ENCODE measurements at regions not wholly inside any gene's neighbourhood (a gene's known extent, or its start where the extent isn't known, plus 50 kb on each side); places are given as distances from the start of the nearest gene placed in this dataset.

DNA sequence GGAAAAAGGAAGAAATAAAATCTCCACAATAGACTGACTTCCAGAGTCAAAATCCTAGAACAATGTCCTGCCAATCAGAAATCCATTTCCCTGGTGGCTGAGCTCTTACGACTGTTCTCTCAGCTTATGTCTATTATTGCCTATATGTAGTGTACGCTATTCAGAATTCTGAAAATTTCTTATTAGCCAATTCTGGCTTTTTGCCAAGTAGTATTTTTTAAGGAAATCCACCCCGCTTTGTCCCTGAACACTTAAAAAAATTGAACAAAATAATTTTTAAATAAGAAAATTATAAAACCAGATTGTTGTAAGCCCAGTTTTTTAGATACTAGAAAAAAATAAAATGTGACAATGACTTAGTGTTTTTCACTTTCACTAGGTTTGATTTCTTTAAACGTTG, 143.0 kb downstream of the KCNA5 start:
- H3K27me3 Mint-ChIP-seq (ENCODE audit: insufficient read depth), result peaks cover 4% of the 10 kb centered on the region; the same call in 1 of the 2 replicates
- no peak for DNase-seq
- H3K4me1 Mint-ChIP-seq (ENCODE audit: low read depth), result peaks cover 23% of the 10 kb centered on the region
- no peak overlapping the region for H3K27ac Mint-ChIP-seq
- H3K9me3 Mint-ChIP-seq, result no peaks in the 10 kb centered on the region
- TF ChIP-seq, protein P1, sequence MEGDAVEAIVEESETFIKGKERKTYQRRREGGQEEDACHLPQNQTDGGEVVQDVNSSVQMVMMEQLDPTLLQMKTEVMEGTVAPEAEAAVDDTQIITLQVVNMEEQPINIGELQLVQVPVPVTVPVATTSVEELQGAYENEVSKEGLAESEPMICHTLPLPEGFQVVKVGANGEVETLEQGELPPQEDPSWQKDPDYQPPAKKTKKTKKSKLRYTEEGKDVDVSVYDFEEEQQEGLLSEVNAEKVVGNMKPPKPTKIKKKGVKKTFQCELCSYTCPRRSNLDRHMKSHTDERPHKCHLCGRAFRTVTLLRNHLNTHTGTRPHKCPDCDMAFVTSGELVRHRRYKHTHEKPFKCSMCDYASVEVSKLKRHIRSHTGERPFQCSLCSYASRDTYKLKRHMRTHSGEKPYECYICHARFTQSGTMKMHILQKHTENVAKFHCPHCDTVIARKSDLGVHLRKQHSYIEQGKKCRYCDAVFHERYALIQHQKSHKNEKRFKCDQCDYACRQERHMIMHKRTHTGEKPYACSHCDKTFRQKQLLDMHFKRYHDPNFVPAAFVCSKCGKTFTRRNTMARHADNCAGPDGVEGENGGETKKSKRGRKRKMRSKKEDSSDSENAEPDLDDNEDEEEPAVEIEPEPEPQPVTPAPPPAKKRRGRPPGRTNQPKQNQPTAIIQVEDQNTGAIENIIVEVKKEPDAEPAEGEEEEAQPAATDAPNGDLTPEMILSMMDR (IDR thresholded peaks at IDR 0.05), result no peak
- H3K36me3 Mint-ChIP-seq (ENCODE audit: low read depth), result no peaks in the 10 kb centered on the region
- H3K4me3 Mint-ChIP-seq, result no peak overlapping the region

DNA sequence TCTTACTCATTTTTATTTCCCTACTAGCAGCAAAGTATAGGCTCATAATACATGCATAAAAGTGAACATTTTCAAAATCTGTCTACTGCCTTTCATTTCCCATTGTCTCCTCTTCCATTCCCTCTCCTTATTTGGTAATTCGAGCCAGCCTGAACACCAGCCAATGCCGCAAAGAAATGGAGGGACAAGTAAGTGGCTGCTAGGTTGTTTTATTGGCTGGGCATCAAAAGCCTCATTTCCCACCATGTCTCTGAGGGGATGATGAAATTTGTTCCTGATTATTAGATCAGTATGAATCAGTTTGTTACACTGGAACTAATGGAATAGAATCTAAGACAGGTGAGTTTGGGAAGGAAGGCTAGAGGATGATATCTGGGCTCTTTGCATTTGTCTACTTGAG, 143.5 kb downstream of the KCNA5 start:
- no peaks in the 10 kb centered on the region for H3K36me3 Mint-ChIP-seq (ENCODE audit: low read depth)
- H3K4me1 Mint-ChIP-seq (ENCODE audit: low read depth), result peaks cover 26% of the 10 kb centered on the region
- TF ChIP-seq, protein P1 (IDR thresholded peaks at IDR 0.05), result no peak
- no peak overlapping the region for H3K27ac Mint-ChIP-seq
- no peak for DNase-seq
- H3K27me3 Mint-ChIP-seq (ENCODE audit: insufficient read depth), result peaks cover 4% of the 10 kb centered on the region; the same call in 1 of the 2 replicates
- no peaks in the 10 kb centered on the region for H3K9me3 Mint-ChIP-seq
- H3K4me3 Mint-ChIP-seq, result no peak overlapping the region

DNA sequence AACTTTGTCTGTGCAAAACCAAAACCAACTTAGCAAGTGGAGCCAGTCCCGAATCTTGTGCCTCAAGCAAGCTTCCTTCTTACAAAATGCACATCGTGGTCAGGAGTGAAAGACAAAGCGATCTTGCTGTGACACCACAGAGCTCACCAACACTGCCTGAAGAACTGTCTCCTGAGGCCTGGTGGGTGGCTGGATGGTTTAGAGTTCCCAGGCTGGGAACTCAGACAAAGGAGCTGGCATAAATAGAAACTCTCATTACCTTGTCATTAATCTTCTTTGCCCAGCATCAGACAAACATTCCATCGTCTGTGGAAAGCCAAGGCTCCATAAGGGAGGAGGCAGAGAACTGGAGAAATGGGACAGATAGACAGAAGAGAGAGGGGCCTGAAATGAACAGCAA, 144.8 kb downstream of the KCNA5 start:
- H3K4me1 Mint-ChIP-seq (ENCODE audit: low read depth), result peaks cover 35% of the 10 kb centered on the region
- H3K27ac Mint-ChIP-seq, result no peak overlapping the region
- no peaks in the 10 kb centered on the region; the same call in 1 of the 2 replicates for H3K27me3 Mint-ChIP-seq (ENCODE audit: insufficient read depth)
- no peaks in the 10 kb centered on the region for H3K9me3 Mint-ChIP-seq
- no peak overlapping the region for H3K4me3 Mint-ChIP-seq
- TF ChIP-seq, protein P1 (IDR thresholded peaks at IDR 0.05), result no peak
- no peaks in the 10 kb centered on the region for H3K36me3 Mint-ChIP-seq (ENCODE audit: low read depth)
- no peak for DNase-seq

DNA sequence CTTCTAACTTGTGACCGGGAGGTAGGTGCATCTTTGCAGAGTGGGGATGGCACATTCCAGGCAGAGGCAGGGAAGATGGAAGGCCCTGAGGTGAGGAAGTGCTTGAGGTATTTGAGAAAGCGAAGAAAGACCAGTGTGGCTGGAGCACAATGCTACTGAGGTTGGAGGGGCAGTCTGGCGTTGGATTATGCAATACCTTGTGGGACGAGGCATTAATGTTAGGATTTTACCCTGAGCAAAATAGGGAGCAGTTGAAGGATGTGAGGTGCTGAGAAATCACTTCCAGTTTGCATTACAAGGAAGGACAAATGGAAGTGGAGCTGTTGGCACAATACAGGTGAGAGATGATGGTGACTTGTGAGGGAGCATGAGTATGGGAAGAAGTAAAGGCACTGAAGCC, 145.5 kb downstream of the KCNA5 start:
- H3K4me3 Mint-ChIP-seq, result no peak overlapping the region
- no peak overlapping the region for H3K27ac Mint-ChIP-seq
- H3K4me1 Mint-ChIP-seq (ENCODE audit: low read depth), result peaks cover 31% of the 10 kb centered on the region
- peaks cover 1% of the 10 kb centered on the region; the same call in 1 of the 2 replicates for H3K27me3 Mint-ChIP-seq (ENCODE audit: insufficient read depth)
- TF ChIP-seq, protein P1 (IDR thresholded peaks at IDR 0.05), result no peak
- H3K36me3 Mint-ChIP-seq (ENCODE audit: low read depth), result no peaks in the 10 kb centered on the region
- H3K9me3 Mint-ChIP-seq, result no peaks in the 10 kb centered on the region
- DNase-seq, result no peak

DNA sequence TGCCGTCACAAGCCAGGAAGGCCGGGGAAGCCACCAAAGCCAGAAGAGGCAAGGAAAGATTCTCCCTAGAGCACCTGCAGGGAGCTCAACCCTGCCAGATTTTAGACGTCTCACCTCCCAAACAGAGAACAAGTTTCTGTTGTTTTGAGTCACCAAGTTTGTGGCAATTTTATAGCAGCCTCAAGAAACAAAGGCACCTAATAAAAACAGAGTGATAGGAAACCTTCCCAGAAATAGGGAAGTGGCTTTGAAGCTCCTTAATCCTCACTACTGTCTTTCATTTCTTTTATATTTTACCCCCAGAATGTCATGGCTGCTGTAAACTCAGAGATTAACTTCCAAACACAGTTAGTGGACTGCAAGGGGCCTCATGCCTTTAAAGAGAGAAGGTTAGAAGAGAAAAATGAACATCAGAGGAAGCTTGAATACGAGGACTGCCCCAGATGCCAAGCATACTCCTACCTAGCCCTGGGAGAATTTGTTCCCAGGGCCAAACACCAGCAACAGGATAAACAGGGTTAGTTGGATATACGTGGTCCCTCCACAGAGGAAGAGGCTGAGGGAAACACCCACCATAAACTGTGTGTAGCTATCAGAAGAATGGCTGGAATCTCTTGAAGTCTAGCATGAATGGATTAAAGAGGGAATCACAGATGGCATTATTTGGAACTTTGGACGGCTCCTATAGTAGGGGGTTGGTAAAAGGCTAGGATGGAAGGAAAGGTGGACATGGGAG, 148.3 kb downstream of the KCNA5 start:
- Mint-ChIP-seq H3K27me3 (ENCODE audit: insufficient read depth) (peaks cover 3% of the 10 kb centered on the region; the same call in 1 of the 2 replicates), H3K27ac (no peak overlapping the region), H3K36me3 (ENCODE audit: low read depth) (no peaks in the 10 kb centered on the region), H3K4me1 (ENCODE audit: low read depth) (peaks cover 15% of the 10 kb centered on the region), H3K9me3 (no peaks in the 10 kb centered on the region), H3K4me3 (no peak overlapping the region)
- TF ChIP-seq, protein P1 (IDR thresholded peaks at IDR 0.05), result no peak
- DNase-seq, result no peak
